ENCODE measurements at regions not wholly inside any gene's neighbourhood (a gene's known extent, or its start where the extent isn't known, plus 50 kb on each side); places are given as distances from the start of the nearest gene placed in this dataset.
A peak's percentile ranks its signal among the peaks of the same experiment; 100 is the strongest.
"Not testable (repeated sequence)": the region's sequence is repeated elsewhere in the genome, so short reads cannot be mapped to it uniquely, and the experiment has no call there.

DNA sequence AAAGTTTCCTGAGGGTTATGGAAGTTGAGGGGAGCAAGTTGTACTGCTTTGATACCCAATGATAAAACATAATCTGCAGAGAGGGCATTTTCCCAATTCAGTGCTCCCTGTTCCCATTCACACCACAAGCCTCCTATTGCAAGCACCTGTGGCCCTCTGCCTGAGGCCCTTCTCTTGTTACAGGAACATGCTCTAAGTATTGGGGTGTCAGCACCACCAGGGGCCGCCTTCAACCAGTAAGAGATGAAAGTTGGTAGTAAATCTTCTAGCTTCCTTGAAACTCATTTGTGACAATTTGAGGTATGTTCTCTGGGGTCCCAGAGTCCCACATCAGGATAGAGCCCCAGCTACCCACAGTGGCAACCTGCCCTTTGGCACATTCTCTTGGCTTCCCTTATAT lies 265.4 kb upstream of the ARHGEF26 start:
- DNase-seq = no peak

DNA sequence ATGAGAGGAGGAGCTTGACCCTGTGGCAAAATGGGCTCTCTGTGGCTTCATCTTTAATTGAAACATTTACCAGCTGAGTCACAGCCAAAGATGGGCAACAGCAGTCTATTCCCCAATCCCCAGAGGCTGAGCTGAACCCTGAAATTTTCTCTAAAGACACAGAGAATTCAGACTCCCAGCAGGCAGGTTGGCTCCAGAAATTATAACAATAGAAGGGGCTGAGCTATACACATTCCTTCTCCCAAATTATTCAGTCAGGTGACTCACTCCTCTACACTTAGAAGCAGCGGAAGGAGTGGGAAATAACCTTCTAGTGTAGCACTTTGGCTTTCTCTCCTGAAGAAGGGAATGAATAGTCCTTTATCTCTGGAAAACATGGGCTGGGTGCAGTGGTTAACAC lies 264.3 kb upstream of the ARHGEF26 start:
- DNase-seq = no peak

GRCh38 chr3:153864793-153865192 lies 256.4 kb upstream of the ARHGEF26 start:
- no peak for DNase-seq

DNA sequence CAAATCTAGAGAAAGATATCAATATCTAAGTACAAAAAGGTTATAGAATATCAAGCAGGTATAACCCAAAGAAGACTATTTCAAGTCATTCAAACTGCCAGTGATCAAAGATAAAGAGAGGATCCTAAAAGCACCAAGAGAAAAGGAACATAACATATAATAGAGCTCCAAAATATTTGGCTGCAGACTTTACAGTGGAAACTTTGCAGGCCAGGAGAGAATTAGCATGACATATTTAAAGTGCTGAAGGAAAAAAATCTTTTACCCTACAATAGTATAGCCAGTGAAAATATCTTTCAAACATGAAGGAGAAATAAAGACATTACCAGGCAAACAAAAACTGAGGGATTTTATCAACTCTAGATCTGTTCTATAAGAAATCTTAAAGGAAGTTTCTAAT lies 254.3 kb upstream of the ARHGEF26 start:
- DNase-seq = no peak

DNA sequence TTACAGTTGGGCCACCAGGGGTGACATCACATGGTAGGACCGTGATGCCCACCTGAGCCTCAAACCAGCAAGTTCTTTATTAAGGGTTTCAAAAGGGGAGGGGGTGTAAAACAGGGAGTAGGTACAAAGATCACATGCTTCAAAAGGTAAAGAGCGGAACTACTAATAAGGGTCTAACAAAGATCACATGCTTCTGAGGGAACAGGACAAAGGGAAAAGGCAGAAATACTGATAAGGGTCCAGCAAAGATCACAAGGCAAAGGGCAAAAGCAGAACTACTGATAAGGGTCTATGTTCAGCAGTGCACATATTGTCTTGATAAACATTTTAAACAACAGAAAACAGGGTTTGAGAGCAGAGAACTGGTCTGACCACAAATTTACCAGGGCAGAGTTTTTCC lies 246.8 kb upstream of the ARHGEF26 start:
- DNase-seq = not testable (repeated sequence)

GRCh38 chr3:153880493-153880892 lies 240.7 kb upstream of the ARHGEF26 start:
- no peak for DNase-seq

DNA sequence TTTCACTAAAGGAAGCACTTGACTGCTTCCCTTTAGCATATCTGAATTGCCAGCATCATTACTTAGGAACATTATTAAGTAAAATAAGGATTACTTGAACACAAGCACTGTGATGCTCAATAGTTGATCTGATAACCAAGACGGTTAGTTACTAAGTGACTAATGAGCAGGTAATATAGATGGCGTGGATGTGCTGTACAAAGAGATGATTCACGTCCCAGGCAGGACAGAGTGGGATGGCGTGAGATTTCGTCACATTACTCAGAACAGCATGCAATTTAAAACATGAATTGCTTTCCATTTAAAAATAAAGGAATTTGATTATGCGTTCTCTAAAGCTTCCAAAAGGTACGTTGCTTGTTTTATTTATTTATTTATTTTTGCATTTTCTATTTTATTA lies 240.0 kb upstream of the ARHGEF26 start:
- no peak for DNase-seq

- peak; percentile 91 to 95 for DNase-seq
These were observed 235.8 kb upstream of the ARHGEF26 start for GRCh38 chr3:153885359-153885758.

DNA sequence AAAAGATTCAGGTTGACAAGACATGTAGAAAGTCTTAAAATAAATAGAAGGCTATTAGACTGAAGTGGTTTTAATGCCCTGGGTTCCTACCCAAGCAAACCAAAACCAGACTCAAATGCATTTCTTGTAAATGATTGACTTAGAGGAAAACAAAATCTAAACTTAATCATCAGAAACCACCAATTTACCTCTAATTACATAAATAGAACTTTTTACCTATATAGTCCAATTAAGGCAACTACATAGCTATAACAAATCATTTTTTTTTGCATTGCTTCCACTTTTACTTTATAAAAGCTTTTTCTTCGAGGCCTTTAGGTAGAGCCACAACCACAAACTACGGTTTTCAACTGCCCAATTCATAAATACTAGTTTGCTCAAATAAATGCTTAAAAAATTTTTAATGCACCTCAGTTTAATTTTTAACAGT lies 231.3 kb upstream of the ARHGEF26 start:
- no peak for DNase-seq

DNA sequence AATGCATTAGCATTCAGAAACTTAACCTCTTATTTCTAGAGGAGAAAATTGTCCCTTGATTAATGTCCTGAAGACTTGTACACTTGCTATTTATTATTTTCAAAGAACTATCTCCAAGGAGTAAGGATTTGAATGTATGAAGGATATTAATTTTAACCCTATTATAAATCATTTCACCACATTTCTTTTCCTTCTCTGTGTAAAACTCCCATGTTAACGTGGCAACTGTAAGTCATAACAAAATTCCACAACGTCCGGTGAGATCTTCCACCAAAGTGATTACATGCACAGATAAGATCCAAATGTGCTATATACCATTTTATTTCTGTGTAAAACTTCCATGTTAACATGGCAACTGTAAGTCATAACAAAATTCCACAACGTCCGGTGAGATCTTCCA lies 229.1 kb upstream of the ARHGEF26 start:
- no peak for DNase-seq

- DNase-seq = no peak
These were observed 226.3 kb upstream of the ARHGEF26 start for GRCh38 chr3:153894857-153895256.

- peak in 1 of 2 experiments; percentile 30 for DNase-seq
These were observed 225.0 kb upstream of the ARHGEF26 start for GRCh38 chr3:153896197-153896596.

DNA sequence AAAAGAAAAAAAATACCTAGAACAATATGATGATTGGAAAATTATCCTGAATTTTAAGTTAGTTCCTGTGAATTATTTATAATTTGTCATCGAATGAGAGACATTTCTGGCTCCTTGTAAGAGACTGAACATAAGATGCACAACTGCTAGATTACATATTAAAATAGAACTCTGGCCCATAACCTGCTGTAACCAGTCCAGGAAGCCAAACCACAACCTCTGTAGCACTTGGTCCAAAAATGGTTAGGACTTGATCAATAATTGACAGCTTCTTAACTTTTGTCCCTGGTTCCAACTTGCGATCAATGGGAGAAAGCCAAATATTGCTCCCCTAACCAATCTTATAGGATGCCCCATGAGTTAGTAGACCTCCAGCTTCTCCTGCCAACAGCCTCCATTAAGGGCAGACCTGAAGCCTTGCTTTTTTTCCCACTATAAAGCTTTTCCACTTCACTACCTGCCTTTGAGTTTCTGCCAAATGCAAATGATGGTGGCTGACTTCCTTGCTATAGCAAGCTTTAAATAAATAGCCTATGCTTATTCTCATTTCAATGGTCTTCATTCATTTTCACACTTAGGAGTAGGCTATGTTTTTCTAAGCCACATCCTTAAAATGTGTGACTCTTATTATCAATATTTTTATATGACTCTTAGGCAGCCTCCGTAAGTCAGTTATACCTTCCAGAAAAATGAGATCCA lies 224.0 kb upstream of the ARHGEF26 start:
- no peak for DNase-seq

DNA sequence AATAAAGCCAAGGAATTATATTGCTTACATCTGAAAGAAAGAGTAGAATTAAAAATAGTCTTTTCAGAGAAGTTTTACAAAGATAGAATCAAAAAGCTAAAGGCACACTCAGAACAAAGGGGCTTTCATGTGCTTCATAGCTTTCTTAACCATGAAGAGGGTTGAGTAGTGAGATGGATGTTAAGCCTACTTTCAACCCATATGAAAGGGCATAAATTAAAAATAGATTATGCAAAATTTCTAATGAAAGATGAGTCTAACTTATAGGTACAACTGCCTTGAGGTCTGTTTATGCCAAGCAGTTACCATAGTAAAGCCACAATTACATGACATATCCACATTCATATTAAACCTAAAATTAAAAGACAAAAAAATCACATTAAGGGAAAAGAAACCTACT lies 223.3 kb upstream of the ARHGEF26 start:
- DNase-seq = no peak

- DNase-seq = no peak
These were observed 220.0 kb upstream of the ARHGEF26 start for GRCh38 chr3:153901152-153901551.

GRCh38 chr3:153901991-153902390 lies 219.2 kb upstream of the ARHGEF26 start:
- DNase-seq = no peak

- peak in 1 of 2 experiments; percentile 5 for DNase-seq
These were observed 217.8 kb upstream of the ARHGEF26 start for GRCh38 chr3:153903430-153903829.

GRCh38 chr3:153906366-153906765 lies 214.8 kb upstream of the ARHGEF26 start:
- DNase-seq = no peak

GRCh38 chr3:153910387-153910786 lies 210.8 kb upstream of the ARHGEF26 start:
- no peak for DNase-seq

GRCh38 chr3:153911116-153911515 lies 210.1 kb upstream of the ARHGEF26 start:
- no peak for DNase-seq

GRCh38 chr3:153919773-153920172 lies 201.4 kb upstream of the ARHGEF26 start:
- DNase-seq = no peak

DNA sequence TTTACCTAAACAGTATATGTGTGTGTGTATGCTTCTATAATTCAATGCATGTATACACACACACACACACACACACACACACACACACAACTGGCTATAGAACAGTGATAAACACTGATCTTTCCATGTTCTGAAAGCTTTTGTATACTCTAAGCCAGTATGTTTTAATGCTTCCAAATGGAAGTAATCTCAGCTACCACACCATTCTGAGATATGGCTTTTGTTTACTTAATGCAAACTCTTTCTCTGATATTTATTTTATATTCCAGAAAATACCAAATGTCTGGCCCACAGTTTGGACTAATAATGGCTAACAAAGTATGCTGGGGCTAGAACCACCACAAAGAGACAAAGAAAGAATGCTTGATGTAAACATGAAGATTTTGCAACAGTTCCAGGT lies 199.4 kb upstream of the ARHGEF26 start:
- no peak for DNase-seq

DNA sequence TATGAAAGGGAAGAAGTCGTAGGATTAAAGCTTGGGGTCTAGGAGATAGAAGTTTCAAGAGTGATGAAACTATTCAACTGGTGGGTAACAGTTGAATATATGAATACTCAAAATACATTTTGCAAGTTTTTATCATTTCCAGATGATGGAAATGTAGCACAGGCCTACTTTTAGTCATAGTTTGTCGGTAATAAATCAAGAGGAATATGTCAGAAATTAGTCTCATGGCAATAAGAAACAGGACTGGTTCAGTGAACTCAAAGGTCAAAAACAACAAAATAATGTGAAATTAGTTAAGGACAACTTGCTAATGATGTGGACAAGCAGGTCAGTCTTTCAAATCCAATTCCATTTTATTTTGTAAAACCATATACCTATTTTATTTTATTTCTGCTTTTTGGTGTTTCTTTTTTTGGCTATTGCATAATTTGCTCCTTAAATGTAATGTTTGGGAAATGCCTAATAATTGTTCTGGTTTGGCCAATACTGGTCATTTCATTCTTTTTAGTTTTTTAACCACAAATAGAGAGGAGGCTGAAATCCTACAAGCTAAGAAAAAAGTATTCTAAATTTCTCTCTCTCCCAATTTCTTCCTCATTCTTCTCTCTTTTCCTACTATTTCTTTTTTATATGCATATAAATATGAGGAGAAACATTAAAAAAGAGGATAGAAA lies 195.2 kb upstream of the ARHGEF26 start:
- DNase-seq = no peak

DNA sequence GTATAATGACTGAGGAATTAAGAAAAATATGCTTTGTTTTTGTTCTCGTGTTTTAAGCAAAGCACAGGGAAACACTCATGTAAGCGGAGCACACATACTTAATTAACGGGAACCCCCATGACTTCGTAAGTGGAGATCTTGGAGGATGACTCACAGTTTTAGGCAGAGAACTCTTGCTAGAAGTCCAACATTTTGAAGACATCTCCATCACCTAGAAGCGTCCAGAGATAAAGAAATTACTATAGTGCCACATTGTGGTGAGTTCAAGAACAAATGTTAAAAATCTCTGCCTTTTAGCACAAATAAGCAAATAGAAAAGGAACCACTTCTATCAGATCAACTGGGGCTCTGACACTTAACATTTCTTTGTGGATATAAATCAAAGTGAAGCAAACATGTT lies 194.1 kb upstream of the ARHGEF26 start:
- peak; percentile 26 to 58 for DNase-seq

DNA sequence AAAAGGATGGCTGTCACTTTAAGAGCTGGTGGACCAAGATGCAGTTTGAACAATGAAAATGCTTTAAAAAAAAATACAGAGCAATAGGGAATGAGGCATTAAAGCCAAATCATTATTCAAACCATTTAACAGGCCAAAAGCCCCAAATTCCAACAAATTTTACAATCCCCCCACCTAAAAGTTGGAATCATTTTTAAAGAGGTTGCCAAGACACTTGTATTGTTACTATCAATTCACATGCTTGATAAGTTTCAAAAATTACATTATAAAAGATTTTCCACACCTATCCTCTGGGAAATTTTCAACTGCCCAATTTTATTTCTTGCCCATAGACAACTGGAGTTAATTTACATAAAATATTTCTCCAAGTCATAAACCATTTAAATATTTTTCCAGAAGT lies 192.3 kb upstream of the ARHGEF26 start:
- DNase-seq = no peak
